ENCODE measurements at regions not wholly inside any gene's neighbourhood (a gene's known extent, or its start where the extent isn't known, plus 50 kb on each side); places are given as distances from the start of the nearest gene placed in this dataset.

DNA sequence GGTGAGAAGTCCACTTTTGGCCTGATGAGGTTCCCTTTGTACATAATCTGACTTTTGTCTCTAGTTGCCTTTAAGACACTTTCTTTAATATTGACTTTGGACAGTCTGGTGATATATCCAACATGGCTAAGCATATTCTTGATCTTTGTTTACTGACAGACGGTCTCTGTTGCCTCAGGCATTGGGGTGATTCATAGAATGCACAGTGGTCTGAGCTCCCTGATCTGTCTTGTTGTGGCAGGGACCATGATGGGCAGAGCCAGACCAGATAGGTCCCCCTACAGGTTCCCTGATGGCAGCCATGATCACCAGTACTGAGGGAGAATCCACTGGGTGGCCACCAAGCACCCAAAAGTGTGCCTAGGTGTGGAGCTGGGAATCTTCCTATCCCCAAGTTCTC lies 678.1 kb downstream of the MCTP2 start:
- H4K20me1 ChIP-seq (ENCODE audit: control insufficient read depth, insufficient read depth, low read depth, low read length), result no peaks in the 10 kb centered on the region
- no peak overlapping the region for H3K27ac ChIP-seq (ENCODE audit: low read depth, low read length)
- no peak overlapping the region for H3K4me3 ChIP-seq (ENCODE audit: low read length)
- no peak overlapping the region for H3K4me2 ChIP-seq (ENCODE audit: low read length)
- H3F3A ChIP-seq (ENCODE audit: control insufficient read depth, insufficient read depth), result no peaks in the 10 kb centered on the region
- no peaks in the 10 kb centered on the region for H3K4me1 ChIP-seq (ENCODE audit: control insufficient read depth, low read length)
- H3K27me3 ChIP-seq (ENCODE audit: control insufficient read depth, low read length), result no peaks in the 10 kb centered on the region
- TF ChIP-seq EZH2phosphoT487 (IDR thresholded peaks at IDR 0.05; ENCODE audit: borderline replicate concordance, low read length) (no peak), CTCF (IDR thresholded peaks at IDR 0.05; ENCODE audit: low read depth, low read length, poor library complexity, severe bottlenecking) (no peak)
- H3K79me2 ChIP-seq (ENCODE audit: control insufficient read depth, low read length), result no peaks in the 10 kb centered on the region
- H3K9me3 ChIP-seq (ENCODE audit: control insufficient read depth, insufficient read depth, low read length), result no peaks in the 10 kb centered on the region
- no peaks in the 10 kb centered on the region for H3K36me3 ChIP-seq (ENCODE audit: control insufficient read depth, low read length)
- no peaks in the 10 kb centered on the region for H3K9me2 ChIP-seq (replicated peaks; ENCODE audit: control insufficient read depth, low read length)

DNA sequence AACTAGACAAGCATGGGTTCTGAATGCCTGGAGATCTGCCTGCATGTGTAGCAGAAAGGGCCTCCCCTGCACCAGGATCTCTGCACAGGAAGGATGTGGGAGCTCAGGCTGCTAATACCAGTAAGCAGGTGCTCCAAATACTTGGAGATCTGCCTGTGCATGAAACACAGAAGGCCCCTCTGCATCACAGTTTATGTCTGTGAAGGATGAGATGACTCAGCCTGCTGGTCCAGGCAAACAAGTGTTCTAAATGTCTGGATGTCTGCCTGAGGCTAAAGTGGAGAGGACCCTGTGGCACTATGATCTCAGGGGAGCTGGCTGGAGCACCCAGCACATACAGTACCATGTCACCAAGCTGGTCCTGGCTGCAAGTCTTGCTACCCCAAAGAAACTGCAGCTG lies 678.8 kb downstream of the MCTP2 start:
- Histone ChIP-seq H3K9me3 (ENCODE audit: control insufficient read depth, insufficient read depth, low read length) (no peaks in the 10 kb centered on the region), H3K27ac (ENCODE audit: low read depth, low read length) (no peak overlapping the region), H3K4me1 (ENCODE audit: control insufficient read depth, low read length) (no peaks in the 10 kb centered on the region), H4K20me1 (ENCODE audit: control insufficient read depth, insufficient read depth, low read depth, low read length) (no peaks in the 10 kb centered on the region), H3K79me2 (ENCODE audit: control insufficient read depth, low read length) (no peaks in the 10 kb centered on the region), H3K4me2 (ENCODE audit: low read length) (no peak overlapping the region), H3K27me3 (ENCODE audit: control insufficient read depth, low read length) (no peaks in the 10 kb centered on the region), H3F3A (ENCODE audit: control insufficient read depth, insufficient read depth) (no peaks in the 10 kb centered on the region), H3K9me2 (replicated peaks; ENCODE audit: control insufficient read depth, low read length) (no peaks in the 10 kb centered on the region), H3K36me3 (ENCODE audit: control insufficient read depth, low read length) (no peaks in the 10 kb centered on the region), H3K4me3 (ENCODE audit: low read length) (no peak overlapping the region)
- TF ChIP-seq CTCF (IDR thresholded peaks at IDR 0.05; ENCODE audit: low read depth, low read length, poor library complexity, severe bottlenecking) (no peak), EZH2phosphoT487 (IDR thresholded peaks at IDR 0.05; ENCODE audit: borderline replicate concordance, low read length) (no peak)

- no peaks in the 10 kb centered on the region for H3K9me2 ChIP-seq (replicated peaks; ENCODE audit: control insufficient read depth, low read length)
- H3K4me1 ChIP-seq (ENCODE audit: control insufficient read depth, low read length), result no peaks in the 10 kb centered on the region
- no peak overlapping the region for H3K4me3 ChIP-seq (ENCODE audit: low read length)
- no peak overlapping the region for H3K27ac ChIP-seq (ENCODE audit: low read depth, low read length)
- H3F3A ChIP-seq (ENCODE audit: control insufficient read depth, insufficient read depth), result no peaks in the 10 kb centered on the region
- no peaks in the 10 kb centered on the region for H3K27me3 ChIP-seq (ENCODE audit: control insufficient read depth, low read length)
- H3K36me3 ChIP-seq (ENCODE audit: control insufficient read depth, low read length), result no peaks in the 10 kb centered on the region
- no peaks in the 10 kb centered on the region for H3K9me3 ChIP-seq (ENCODE audit: control insufficient read depth, insufficient read depth, low read length)
- H4K20me1 ChIP-seq (ENCODE audit: control insufficient read depth, insufficient read depth, low read depth, low read length), result no peaks in the 10 kb centered on the region
- TF ChIP-seq EZH2phosphoT487 (IDR thresholded peaks at IDR 0.05; ENCODE audit: borderline replicate concordance, low read length) (no peak), CTCF (IDR thresholded peaks at IDR 0.05; ENCODE audit: low read depth, low read length, poor library complexity, severe bottlenecking) (no peak)
- H3K4me2 ChIP-seq (ENCODE audit: low read length), result no peak overlapping the region
- H3K79me2 ChIP-seq (ENCODE audit: control insufficient read depth, low read length), result no peaks in the 10 kb centered on the region
Measured at GRCh38 chr15:94912760-94913159, 681.4 kb downstream of the MCTP2 start.

- Histone ChIP-seq H3F3A (ENCODE audit: control insufficient read depth, insufficient read depth) (no peaks in the 10 kb centered on the region), H3K27ac (ENCODE audit: low read depth, low read length) (no peak overlapping the region), H3K79me2 (ENCODE audit: control insufficient read depth, low read length) (no peaks in the 10 kb centered on the region), H4K20me1 (ENCODE audit: control insufficient read depth, insufficient read depth, low read depth, low read length) (no peaks in the 10 kb centered on the region), H3K4me1 (ENCODE audit: control insufficient read depth, low read length) (no peaks in the 10 kb centered on the region), H3K9me2 (replicated peaks; ENCODE audit: control insufficient read depth, low read length) (no peaks in the 10 kb centered on the region), H3K4me3 (ENCODE audit: low read length) (no peak overlapping the region), H3K27me3 (ENCODE audit: control insufficient read depth, low read length) (no peaks in the 10 kb centered on the region), H3K9me3 (ENCODE audit: control insufficient read depth, insufficient read depth, low read length) (no peaks in the 10 kb centered on the region), H3K36me3 (ENCODE audit: control insufficient read depth, low read length) (no peaks in the 10 kb centered on the region), H3K4me2 (ENCODE audit: low read length) (no peak overlapping the region)
- TF ChIP-seq EZH2phosphoT487 (IDR thresholded peaks at IDR 0.05; ENCODE audit: borderline replicate concordance, low read length) (no peak), CTCF (IDR thresholded peaks at IDR 0.05; ENCODE audit: low read depth, low read length, poor library complexity, severe bottlenecking) (no peak)
Measured at GRCh38 chr15:94917068-94917467, 685.7 kb downstream of the MCTP2 start.

All from DOHH2 (cell line).